ENCODE measurements at regions not wholly inside any gene's neighbourhood (a gene's known extent, or its start where the extent isn't known, plus 50 kb on each side); places are given as distances from the start of the nearest gene placed in this dataset.

DNA sequence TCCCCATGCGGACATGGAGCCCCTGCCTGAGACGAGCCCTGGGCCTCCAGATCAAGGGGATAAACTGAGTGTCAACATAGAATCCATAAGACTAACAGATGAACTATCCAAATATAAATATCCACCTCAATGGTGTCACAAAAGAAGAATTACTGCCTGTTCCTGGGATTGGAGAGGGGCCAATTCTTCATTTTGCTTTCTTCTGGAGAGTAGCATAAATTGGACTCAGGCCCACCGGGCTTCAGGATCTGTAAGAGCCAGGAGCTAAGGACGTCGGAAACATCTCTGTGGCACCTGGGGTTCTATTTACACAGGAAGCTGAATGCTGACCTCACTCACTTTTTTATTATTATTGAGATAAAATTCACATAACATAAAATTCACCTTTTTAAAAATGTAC, 408.2 kb upstream of the CCDC196 start:
- DNase-seq, result peak; percentile 94

DNA sequence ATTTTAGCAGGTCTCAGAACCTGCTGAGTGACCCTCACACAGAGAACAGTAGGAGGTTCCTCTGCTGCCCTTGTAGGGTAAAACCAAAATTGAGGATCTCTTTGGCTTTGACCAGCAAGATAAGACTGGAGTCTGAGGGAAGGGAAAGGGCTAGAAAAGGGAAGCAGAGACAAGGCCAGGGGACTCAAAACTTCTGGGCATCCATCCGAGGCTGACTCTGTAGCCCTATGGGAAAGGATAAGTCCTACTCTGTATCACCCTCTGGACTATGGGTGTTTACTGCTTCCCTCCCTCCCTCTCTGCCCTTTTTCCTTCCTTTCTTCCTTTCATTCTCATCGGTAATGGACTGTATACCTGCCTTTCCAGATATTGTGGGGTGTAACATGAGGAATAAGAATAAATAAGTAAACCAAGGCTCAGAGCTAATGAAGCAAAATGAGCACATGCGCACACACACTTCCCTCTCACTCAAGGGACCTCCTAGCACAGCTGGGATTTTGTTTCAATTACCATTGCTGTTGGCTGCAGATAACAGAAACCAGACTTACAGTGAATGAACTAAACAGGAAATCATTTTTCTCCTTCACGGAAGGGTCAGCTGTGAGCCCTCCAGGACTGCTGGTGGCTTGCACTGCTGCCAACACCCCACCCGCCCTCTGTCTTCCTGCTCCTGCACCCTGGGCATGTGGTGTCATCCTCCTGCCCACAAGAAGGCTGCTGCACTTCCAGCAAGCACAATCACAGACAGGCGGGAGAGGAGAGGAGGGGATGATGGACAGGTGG, 404.4 kb upstream of the CCDC196 start:
- DNase-seq, result peak; percentile 24

GRCh38 chr14:66085224-66085623, 400.9 kb upstream of the CCDC196 start:
- DNase-seq, result no peak

DNA sequence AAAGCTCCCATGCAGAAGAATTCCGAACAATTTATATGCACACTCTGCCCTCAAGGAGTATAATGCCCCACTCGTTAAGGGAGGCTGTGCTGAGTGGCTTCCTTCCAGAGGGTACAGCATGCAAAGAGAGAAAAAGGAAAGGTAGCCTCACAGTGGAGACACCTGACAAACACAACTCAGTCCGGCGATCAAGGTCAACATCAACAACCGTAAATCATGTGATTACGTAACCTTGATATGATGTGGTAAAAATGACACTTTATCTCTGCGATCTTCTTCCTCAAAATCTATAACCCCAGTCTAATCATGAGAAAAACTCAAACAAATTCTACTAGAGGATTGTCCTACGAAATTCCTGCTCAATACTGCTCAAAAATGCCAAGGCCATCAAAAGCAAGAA, 400.5 kb upstream of the CCDC196 start:
- DNase-seq, result no peak

DNA sequence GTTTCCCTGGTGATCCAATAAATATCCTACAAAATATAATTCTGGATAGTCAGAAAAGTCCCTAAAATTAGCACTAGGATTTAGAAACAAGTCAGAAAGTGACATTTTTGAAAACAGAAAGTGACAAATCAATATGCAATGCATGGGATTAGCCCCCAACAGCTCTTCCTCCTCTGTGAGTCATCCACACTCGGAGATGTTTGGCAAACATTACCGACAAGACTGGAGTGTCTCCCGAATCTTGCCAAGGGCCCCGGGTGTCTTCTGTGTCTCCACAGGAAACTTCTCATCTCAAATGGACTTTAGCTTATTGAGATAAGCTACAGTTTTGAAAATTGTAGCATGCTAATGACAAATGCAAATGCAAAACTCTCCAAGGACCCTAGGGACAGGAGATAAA, 398.9 kb upstream of the CCDC196 start:
- no peak for DNase-seq

GRCh38 chr14:66088656-66089055, 397.5 kb upstream of the CCDC196 start:
- no peak for DNase-seq

GRCh38 chr14:66092206-66092605, 394.0 kb upstream of the CCDC196 start:
- DNase-seq, result no peak

DNA sequence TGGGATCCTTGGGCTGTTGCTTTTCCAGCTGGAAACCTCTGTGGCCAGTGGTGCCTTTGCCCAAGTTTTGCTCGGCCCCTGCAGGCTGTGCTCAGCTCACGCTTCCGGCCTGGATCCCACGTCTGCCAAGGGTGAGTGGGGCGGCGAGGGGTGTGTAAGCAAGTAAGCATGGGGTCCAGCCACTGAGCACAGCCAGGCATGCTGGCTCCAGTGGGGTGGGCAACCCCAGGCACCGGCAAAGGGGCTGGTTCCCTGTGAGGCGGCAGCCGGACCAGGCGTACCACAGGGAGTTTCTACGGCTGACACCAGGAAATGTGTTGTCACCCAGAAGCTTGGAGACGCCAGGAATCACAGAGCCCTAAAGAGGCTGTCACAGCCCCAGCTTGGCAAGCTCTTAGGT, 393.4 kb upstream of the CCDC196 start:
- DNase-seq, result no peak

- DNase-seq, result no peak
These were observed 392.0 kb upstream of the CCDC196 start for GRCh38 chr14:66094001-66094727.

GRCh38 chr14:66099451-66099850, 386.7 kb upstream of the CCDC196 start:
- peak; percentile 83 for DNase-seq

DNA sequence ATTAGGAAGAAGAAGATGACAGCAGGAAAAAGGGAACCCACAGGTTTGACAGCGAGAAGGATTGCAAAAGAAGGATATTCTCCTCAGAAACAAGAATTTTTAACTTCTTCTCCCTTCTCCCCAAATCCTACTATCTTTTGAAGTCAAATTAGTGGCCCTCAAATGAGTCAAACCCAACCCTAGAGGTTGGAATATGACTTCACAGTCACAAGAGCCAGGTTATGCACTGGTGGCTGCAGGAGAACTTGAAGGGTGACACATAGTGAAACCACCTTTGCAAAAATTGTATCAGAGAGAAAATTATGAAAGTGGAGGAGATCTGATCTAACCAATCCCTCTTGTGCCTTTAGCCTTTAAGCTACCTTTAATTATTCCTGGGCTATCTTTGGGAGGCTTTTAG, 386.2 kb upstream of the CCDC196 start:
- no peak for DNase-seq

DNA sequence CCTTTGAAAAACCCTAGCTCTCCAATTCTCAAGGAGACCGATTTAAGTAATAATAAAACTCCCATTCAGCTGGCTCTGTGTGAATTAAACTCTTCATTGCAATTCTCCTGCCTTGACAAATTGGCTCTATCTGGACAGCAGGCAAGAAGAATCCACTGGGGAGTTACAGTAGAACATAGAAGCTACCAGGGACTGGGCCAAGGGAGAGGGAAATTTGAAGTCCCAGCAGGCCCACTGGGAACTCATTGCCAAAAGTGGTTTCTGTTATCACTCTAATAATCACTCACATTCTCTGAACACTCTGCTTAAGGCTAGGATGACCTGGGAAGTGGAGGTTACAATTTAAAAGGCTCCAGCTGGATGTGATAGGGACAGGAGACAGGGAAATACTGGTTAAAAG, 384.5 kb upstream of the CCDC196 start:
- no peak for DNase-seq

DNA sequence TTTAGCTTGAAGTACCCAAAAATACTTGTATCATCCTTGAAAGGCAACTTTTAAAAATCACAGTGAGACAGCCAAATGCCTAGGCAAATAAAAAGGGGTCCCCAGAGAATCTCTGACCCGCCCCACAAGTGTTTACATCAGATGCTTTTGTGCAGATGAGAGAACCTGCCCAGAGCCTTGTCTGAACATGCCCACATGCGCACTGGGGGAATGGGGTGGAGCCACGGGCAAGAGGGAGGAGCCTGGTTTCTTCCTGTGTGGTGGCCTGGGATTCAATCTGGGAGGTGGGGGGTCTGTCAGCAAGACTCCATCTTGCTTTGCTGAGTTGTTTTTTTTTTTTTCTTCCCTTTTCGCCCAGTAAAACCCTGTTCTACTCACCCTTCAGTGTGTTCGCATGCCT, 381.7 kb upstream of the CCDC196 start:
- DNase-seq, result no peak

DNA sequence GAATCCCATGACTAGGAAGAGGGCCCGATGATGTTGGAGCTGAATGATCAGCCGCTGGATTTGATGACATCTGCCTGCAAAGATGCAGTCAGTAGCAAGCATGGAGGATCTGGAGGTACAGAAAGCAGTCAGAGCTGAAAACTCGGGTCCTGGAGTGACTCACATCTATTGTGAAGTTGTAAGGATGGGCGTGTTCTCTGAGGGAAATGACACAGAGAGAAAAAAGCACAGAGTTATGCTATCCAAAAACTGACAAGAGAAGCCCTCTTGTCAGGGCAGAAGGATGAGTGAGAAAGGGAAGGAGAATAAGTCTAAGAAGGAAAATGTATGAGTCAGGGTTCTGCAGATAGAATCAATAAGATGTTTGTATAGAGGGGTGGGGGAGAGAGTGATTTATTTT, 380.4 kb upstream of the CCDC196 start:
- DNase-seq, result no peak

GRCh38 chr14:66109426-66109825, 376.7 kb upstream of the CCDC196 start:
- DNase-seq, result no peak

DNA sequence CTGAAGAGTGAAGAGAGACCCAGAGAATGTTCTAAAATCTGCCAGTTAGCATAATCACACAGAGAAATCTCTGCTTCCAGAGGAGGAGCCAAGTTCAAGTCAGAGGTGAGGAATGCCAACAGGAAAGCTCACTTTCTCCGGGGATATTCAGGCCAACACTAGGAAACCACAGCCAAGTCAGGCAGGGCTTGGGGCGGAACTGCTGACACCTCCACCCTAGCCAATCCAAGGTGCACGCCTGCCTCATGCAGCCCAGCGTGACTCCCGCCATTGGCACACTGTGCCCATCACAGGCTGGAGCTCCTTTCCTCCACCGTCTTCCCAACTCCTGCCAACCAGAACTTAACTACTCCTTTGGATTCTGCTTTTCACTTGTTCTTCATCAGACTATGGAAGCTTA, 374.3 kb upstream of the CCDC196 start:
- DNase-seq, result no peak

- DNase-seq, result no peak
These were observed 372.1 kb upstream of the CCDC196 start for GRCh38 chr14:66114071-66114470.

DNA sequence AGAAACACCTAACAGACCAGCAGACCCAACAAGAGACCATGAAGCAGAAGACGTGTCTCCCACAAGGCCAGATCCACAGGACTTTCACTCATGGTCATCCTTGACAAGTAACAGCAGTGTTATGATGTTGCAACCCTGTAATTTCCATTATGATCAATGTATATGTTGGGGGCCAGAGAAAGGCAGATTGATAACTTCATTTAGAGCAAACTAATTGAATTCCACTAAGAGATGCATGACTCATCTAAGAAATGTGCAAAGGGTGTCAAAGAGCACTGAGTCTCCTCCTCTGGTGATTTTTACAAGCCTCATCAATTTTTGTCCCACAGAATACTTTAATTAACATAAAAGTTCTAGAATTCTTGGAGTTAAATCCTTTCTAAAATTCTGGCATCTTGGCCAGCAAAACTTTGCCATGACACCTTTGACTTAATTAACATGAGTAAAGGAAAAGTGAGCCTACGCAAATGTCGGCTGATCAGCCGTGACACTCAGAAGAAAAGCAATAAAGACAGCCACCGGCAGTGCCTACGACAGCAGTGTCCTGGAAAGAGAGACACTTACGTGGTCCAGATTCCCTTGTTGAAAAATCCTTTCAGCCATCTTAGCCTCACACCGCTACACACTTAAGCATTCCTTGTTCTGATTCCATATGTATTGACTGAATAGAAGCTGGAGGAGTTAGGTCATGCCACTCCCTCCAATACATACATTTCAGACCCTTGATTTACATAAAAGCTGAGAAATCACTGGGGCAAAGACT, 370.2 kb upstream of the CCDC196 start:
- no peak for DNase-seq

DNA sequence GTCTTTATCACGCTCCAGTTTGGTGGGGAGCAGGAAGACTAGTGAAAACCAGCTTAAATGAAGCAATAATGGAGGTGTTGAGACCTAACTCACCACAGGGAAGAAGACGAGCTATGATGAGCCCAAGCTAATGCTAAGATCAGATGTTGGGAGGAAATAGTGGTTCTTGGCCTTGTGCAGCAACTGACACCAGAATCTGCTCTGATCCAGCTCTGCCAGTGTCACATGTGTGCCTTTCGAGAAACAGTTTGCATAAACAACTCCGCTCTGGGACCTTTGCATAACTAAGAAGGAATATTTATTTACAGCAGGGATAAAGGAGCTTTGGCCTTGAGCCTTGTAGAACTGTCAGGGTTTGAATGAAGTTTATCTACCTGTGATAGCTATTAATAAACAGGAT, 369.4 kb upstream of the CCDC196 start:
- DNase-seq, result no peak

GRCh38 chr14:66117600-66117999, 368.6 kb upstream of the CCDC196 start:
- no peak for DNase-seq

GRCh38 chr14:66119606-66120231, 366.5 kb upstream of the CCDC196 start:
- no peak for DNase-seq

- no peak for DNase-seq
These were observed 365.8 kb upstream of the CCDC196 start for GRCh38 chr14:66120402-66120801.

DNA sequence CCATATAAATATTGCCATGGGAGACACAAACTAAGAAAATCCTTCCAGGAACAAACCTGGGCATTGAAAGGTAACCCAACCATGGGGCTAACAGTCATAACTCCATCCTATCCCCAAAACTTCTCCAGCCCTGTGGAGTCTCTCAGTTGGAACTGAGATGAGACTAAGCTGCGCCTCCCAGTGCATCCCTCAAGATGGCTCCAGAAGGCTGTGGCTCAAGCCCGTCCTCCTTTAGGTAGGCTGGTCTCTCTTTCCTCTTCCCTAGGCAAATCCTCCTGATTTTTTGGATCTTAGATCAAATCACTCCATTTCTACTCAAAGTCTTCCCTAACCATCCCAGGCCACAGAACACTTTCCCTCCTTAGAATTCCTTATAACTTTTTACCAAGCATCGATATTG, 364.3 kb upstream of the CCDC196 start:
- peak; percentile 32 for DNase-seq
